Tibial nerve (tissue), 4 donors: ENCODE measurements at regions not wholly inside any gene's neighbourhood (a gene's known extent, or its start where the extent isn't known, plus 50 kb on each side); places are given as distances from the start of the nearest gene placed in this dataset.

Source experiments
- EP300 ChIP-seq, 2 donors: sonication (generic); formaldehyde crosslinking; IDR thresholded peaks; one replicate each; pipeline ENCODE4 v1.6.1; 2017; ENCODE audit warnings: antibody characterized with exemption in 2 of 2, mild to moderate bottlenecking in 1 of 2
- TF ChIP-seq, protein P1 (sequence below), 5 experiments: fragments of 200-600 bp in 3 of 5; fragments of 450-650 bp in 2 of 5; sonication (generic) in 3 of 5; IDR thresholded peaks; one replicate each; pipeline ENCODE4 v1.5.1; 2016 to 2019; ENCODE audit warnings: antibody characterized with exemption in 5 of 5, mild to moderate bottlenecking in 3 of 5, moderate library complexity in 2 of 5

DNA sequence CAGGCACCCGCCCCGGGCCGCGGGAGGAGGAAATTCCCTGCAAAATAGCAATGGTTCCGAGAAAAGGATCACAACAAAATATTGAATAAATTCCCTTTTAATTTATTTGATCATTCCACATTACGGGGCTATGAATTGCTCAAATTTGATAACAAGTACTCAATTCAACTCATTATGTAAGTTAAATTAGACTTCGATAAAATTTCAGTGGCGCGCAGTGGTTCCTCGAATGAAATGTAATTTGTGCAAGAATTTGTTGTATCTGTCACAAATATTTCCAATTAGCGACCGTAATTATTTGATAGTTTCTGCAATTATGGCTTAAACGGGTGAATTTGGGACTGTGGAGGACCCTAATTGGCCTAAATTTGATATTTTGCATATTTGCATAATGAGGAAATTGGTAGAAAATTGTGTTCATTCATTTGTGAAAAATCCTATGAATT, 76.0 kb upstream of the TBCA start:
- TF ChIP-seq, protein P1, sequence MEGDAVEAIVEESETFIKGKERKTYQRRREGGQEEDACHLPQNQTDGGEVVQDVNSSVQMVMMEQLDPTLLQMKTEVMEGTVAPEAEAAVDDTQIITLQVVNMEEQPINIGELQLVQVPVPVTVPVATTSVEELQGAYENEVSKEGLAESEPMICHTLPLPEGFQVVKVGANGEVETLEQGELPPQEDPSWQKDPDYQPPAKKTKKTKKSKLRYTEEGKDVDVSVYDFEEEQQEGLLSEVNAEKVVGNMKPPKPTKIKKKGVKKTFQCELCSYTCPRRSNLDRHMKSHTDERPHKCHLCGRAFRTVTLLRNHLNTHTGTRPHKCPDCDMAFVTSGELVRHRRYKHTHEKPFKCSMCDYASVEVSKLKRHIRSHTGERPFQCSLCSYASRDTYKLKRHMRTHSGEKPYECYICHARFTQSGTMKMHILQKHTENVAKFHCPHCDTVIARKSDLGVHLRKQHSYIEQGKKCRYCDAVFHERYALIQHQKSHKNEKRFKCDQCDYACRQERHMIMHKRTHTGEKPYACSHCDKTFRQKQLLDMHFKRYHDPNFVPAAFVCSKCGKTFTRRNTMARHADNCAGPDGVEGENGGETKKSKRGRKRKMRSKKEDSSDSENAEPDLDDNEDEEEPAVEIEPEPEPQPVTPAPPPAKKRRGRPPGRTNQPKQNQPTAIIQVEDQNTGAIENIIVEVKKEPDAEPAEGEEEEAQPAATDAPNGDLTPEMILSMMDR (IDR thresholded peaks at IDR 0.05), result no peak
- TF ChIP-seq EP300 (IDR thresholded peaks at IDR 0.05), result no peak
